HepG2 (cell line): ENCODE measurements at regions not wholly inside any gene's neighbourhood (a gene's known extent, or its start where the extent isn't known, plus 50 kb on each side); places are given as distances from the start of the nearest gene placed in this dataset.

Source experiments
- ATAC-seq: fragments of 200-7000 bp; cut with Tn5 transposase; 3 replicates; pipeline ENCODE4 v1.9.1; 2020; ENCODE audit warnings: mild to moderate bottlenecking, moderate library complexity
- BruUV-seq: library from RNA; stranded (reverse); fragments of 400-500 nt; replicated peaks from 2 replicates; lab custom pipeline; 2021; lab: Mats Ljungman, UMichigan
- CTCF ChIA-PET: fragments of 300-600 bp; formaldehyde crosslinking; extraction: SDS; loops from one replicate; lab custom pipeline; 2021; ENCODE audit warnings: low total read pairs, inconsistent platforms, low intra/inter-chr PET ratio; lab: Yijun Ruan, JAX
- POLR2A ChIA-PET: fragments of 350-600 bp; sonication (Branson Sonifier 250); formaldehyde crosslinking; loops from one replicate; lab custom pipeline; 2020; ENCODE audit warnings: antibody characterized with exemption, inconsistent platforms; lab: Yijun Ruan, JAX
- DNase-seq: peaks from one replicate; pipeline ENCODE4 v3.0.0-alpha.2; 2015; ENCODE audit warnings: low spot score
- FAIRE-seq: peaks from 3 replicates; lab custom pipeline; 2011; peaks lifted over from hg19 to GRCh38; lab: Jason Lieb, UNC
- H2AFZ ChIP-seq: one replicate; pipeline ENCODE4 v1.6.1; 2011; ENCODE audit warnings: low read length, inconsistent platforms
- H3K27ac ChIP-seq: fragments of 300-600 bp; 3 replicates; pipeline ENCODE4 v1.8.0; 2011; ENCODE audit warnings: mixed run types, mild to moderate bottlenecking, mixed read lengths, low read length, inconsistent platforms; ENCODE audit not compliant: insufficient read depth; ENCODE audit errors: extremely low read length
- H3K27me3 ChIP-seq, 2 experiments: fragments of 200-600 bp in 1 of 2; 2 replicates in 1 of 2; 3 replicates in 1 of 2; pipeline versions ENCODE4 v1.6.0 to v1.8.0; 2011; ENCODE audit warnings: low read length in 2 of 2, mild to moderate bottlenecking in 2 of 2, moderate library complexity in 2 of 2, inconsistent platforms in 1 of 2; ENCODE audit not compliant: insufficient read depth in 2 of 2, control insufficient read depth in 1 of 2
- H3K36me3 ChIP-seq, 2 experiments: fragments of 200-600 bp in 1 of 2; replicated peaks in 1 of 2; 2 replicates in 1 of 2; 3 replicates in 1 of 2; pipeline versions ENCODE4 v1.5.1 to v1.8.0; 2011; ENCODE audit warnings: low read length in 2 of 2, inconsistent platforms in 1 of 2; ENCODE audit not compliant: insufficient read depth in 2 of 2, control insufficient read depth in 1 of 2
- H3K4me1 ChIP-seq: 2 replicates; pipeline ENCODE4 v1.5.1; 2012; ENCODE audit warnings: low read length, inconsistent platforms; ENCODE audit not compliant: insufficient read depth
- H3K4me2 ChIP-seq: 2 replicates; pipeline ENCODE4 v1.6.0; 2011; ENCODE audit warnings: low read depth, low read length, inconsistent platforms
- H3K4me3 ChIP-seq, 3 experiments: fragments of 200-600 bp in 1 of 3; sonication (generic), shearing (Covaris generic) in 1 of 3; replicated peaks in 1 of 3; 2 replicates each; pipeline ENCODE4 v1.5.1; 2011 to 2016; ENCODE audit warnings: low read length in 3 of 3, inconsistent platforms in 2 of 3, low read depth in 2 of 3, mild to moderate bottlenecking in 2 of 3, control low read depth in 1 of 3, mixed read lengths in 1 of 3; ENCODE audit not compliant: insufficient read depth in 1 of 3
- H3K79me2 ChIP-seq: one replicate; pipeline ENCODE4 v1.6.1; 2011; ENCODE audit warnings: low read length, inconsistent platforms; ENCODE audit not compliant: insufficient read depth
- H3K9ac ChIP-seq: 2 replicates; pipeline ENCODE4 v1.6.0; 2011; ENCODE audit warnings: mild to moderate bottlenecking, low read depth, low read length, inconsistent platforms; ENCODE audit not compliant: insufficient read depth
- H3K9me3 ChIP-seq: 2 replicates; pipeline ENCODE4 v1.5.1; 2012; ENCODE audit warnings: mild to moderate bottlenecking, low read length
- H4K20me1 ChIP-seq: 2 replicates; pipeline ENCODE4 v1.6.0; 2011; ENCODE audit warnings: inconsistent platforms, mild to moderate bottlenecking, low read length, moderate library complexity; ENCODE audit not compliant: insufficient read depth
- AGO1 ChIP-seq: fragments of 200-400 bp; formaldehyde crosslinking; IDR thresholded peaks from 2 replicates; pipeline ENCODE4 v1.6.1; 2017; ENCODE audit warnings: mild to moderate bottlenecking, low read depth, low read length, moderate library complexity; ENCODE audit not compliant: poor library complexity, severe bottlenecking
- CEBPG ChIP-seq: IDR thresholded peaks from 2 replicates; pipeline ENCODE4 v1.6.1; 2016
- FOXA3 ChIP-seq: IDR thresholded peaks from 2 replicates; pipeline ENCODE4 v1.6.1; 2016; ENCODE audit warnings: missing genetic modification reagents, missing compliant biosample characterization
- GTF2F1 ChIP-seq: fragments of 150-350 bp; IDR thresholded peaks from 2 replicates; pipeline ENCODE4 v1.6.1; 2014; ENCODE audit warnings: low read length
- HDAC2 ChIP-seq: sonication (generic); formaldehyde crosslinking; IDR thresholded peaks from 2 replicates; pipeline ENCODE4 v1.4.0; 2020; ENCODE audit warnings: missing genetic modification reagents
- HOXA3 ChIP-seq: sonication (generic); formaldehyde crosslinking; IDR thresholded peaks from 2 replicates; pipeline ENCODE4 v1.5.0; 2020; ENCODE audit warnings: missing genetic modification reagents
- IRX3 ChIP-seq: sonication (generic); formaldehyde crosslinking; IDR thresholded peaks from 2 replicates; pipeline ENCODE4 v1.8.1; 2023; ENCODE audit warnings: mild to moderate bottlenecking, low read depth, missing genetic modification reagents, borderline replicate concordance
- ISX ChIP-seq: sonication (generic); formaldehyde crosslinking; conservative IDR thresholded peaks from 2 replicates; pipeline ENCODE4 v1.5.0; 2020; ENCODE audit warnings: missing genetic modification reagents
- MED1 ChIP-seq: sonication (generic); formaldehyde crosslinking; IDR thresholded peaks from 2 replicates; pipeline ENCODE4 v1.4.0; 2020; ENCODE audit warnings: missing genetic modification reagents
- MEIS1 ChIP-seq: sonication (generic); formaldehyde crosslinking; IDR thresholded peaks from 2 replicates; pipeline ENCODE4 v1.9.0; 2021; ENCODE audit warnings: mild to moderate bottlenecking, missing genetic modification reagents, moderate library complexity, borderline replicate concordance
- MTF2 ChIP-seq: sonication (generic); formaldehyde crosslinking; IDR thresholded peaks from 2 replicates; pipeline ENCODE4 v1.5.0; 2020; ENCODE audit warnings: missing genetic modification reagents, borderline replicate concordance
- PREB ChIP-seq: sonication (generic); formaldehyde crosslinking; IDR thresholded peaks from 2 replicates; pipeline ENCODE4 v1.4.0; 2020; ENCODE audit warnings: missing genetic modification reagents
- RAD21 ChIP-seq: fragments of 450-650 bp; formaldehyde crosslinking; IDR thresholded peaks from 2 replicates; pipeline ENCODE4 v1.5.0; 2020; ENCODE audit warnings: mild to moderate bottlenecking
- STAG1 ChIP-seq: sonication (generic); formaldehyde crosslinking; IDR thresholded peaks from 2 replicates; pipeline ENCODE4 v1.4.0; 2020; ENCODE audit warnings: missing genetic modification reagents
- TBL1XR1 ChIP-seq: fragments of 150-350 bp; IDR thresholded peaks from 2 replicates; pipeline ENCODE4 v1.6.1; 2014; ENCODE audit warnings: borderline replicate concordance, low read length; ENCODE audit not compliant: partially characterized antibody
- TEAD3 ChIP-seq: optimal IDR thresholded peaks from 2 replicates; pipeline ENCODE3; 2016; ENCODE audit warnings: borderline replicate concordance
- ZNF235 ChIP-seq: sonication (generic); formaldehyde crosslinking; IDR thresholded peaks from 2 replicates; pipeline ENCODE4 v1.8.1; 2023; ENCODE audit warnings: mild to moderate bottlenecking, missing genetic modification reagents, borderline replicate concordance
- ZNF83 ChIP-seq: sonication (generic); formaldehyde crosslinking; IDR thresholded peaks from 2 replicates; pipeline ENCODE4 v1.4.0; 2020; ENCODE audit warnings: missing genetic modification reagents, mild to moderate bottlenecking, borderline replicate concordance
- ZNF879 ChIP-seq: sonication (generic); formaldehyde crosslinking; IDR thresholded peaks from 2 replicates; pipeline ENCODE4 v1.8.1; 2023; ENCODE audit warnings: missing genetic modification reagents
- ZSCAN21 ChIP-seq: sonication (generic); formaldehyde crosslinking; IDR thresholded peaks from 2 replicates; pipeline ENCODE4 v1.8.0; 2022; ENCODE audit warnings: mild to moderate bottlenecking, missing genetic modification reagents, moderate library complexity, borderline replicate concordance
- WGBS: methylation state at CpG from one replicate; pipeline ENCODE4 v1.1.6; 2017; ENCODE audit warnings: low lambda C conversion rate; 5-methylcytosine and 5-hydroxymethylcytosine counted together
- in situ Hi-C: cut with HindIII; loops from 2 replicates; pipeline ENCODE4 v1.10.0; 2017; ENCODE audit warnings: low pct_unique_long_range_greater_than_20kb; ENCODE audit not compliant: extremely low pct_ligation_motif_present
- intact Hi-C: fragments of 100-400 bp; cut with micrococcal nuclease; formaldehyde crosslinking; loops from one replicate; pipeline ENCODE4 v1.10.0; 2022; ENCODE audit not compliant: unreplicated experiment
- TF ChIP-seq, protein P1 (sequence below): sonication (generic); formaldehyde crosslinking; IDR thresholded peaks from 2 replicates; pipeline ENCODE4 v1.5.0; 2020; ENCODE audit warnings: missing genetic modification reagents, mild to moderate bottlenecking, borderline replicate concordance

DNA sequence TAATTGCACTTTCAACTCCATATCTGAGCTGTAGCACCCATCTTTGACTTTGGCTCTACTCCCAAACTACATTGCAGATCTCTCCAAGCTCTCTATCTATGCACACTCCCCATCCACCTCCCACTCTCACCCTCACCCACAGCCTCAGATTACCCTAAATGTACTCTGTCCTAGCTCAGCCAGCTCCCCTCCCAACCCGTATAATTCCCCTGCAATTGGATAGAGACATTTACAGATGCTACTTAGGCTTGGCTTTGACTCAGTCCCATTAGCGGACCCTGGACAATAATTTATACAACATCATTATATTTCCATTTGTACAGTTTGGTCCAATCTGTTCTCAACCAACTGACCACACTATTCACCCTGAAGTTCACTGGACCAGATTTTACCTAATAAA, 338.9 kb upstream of the ANO3 start:
- Histone ChIP-seq H3K4me2 (no peak overlapping the region), H3K27ac (no peak overlapping the region), H3K4me1 (no peaks in the 10 kb centered on the region), H4K20me1 (no peaks in the 10 kb centered on the region), H3K36me3 (no peaks in the 10 kb centered on the region), H3K27me3 (no peaks in the 10 kb centered on the region), H3K9me3 (no peaks in the 10 kb centered on the region), H3K9ac (no peak overlapping the region), H3K79me2 (no peaks in the 10 kb centered on the region), H2AFZ (no peak overlapping the region), H3K4me3 (no peak overlapping the region)
- TF ChIP-seq HDAC2 (CRISPR knock-in tag) = no peak
- no peak for TF ChIP-seq ZNF879 (CRISPR knock-in tag)
- TF ChIP-seq MTF2 = no peak
- TF ChIP-seq TEAD3 (CRISPR knock-in tag) = no peak
- TF ChIP-seq STAG1 = no peak
- no peak for TF ChIP-seq HOXA3 (CRISPR knock-in tag)
- no peak for TF ChIP-seq IRX3 (CRISPR knock-in tag)
- TF ChIP-seq ZNF235 (CRISPR knock-in tag) = no peak
- TF ChIP-seq MED1 (CRISPR knock-in tag) = no peak
- no peak for TF ChIP-seq ZSCAN21
- FAIRE-seq = no peak
- in situ Hi-C loops = no loop called here
- ChIA-PET POLR2A (no interaction called here), CTCF (no interaction called here)
- no peak for DNase-seq
- no TSS peak for BruUV-seq
- WGBS = 17% methylated on average over 2 of the region's 2 CpGs
- ATAC-seq = no peak
- intact Hi-C loops = no loop called here

DNA sequence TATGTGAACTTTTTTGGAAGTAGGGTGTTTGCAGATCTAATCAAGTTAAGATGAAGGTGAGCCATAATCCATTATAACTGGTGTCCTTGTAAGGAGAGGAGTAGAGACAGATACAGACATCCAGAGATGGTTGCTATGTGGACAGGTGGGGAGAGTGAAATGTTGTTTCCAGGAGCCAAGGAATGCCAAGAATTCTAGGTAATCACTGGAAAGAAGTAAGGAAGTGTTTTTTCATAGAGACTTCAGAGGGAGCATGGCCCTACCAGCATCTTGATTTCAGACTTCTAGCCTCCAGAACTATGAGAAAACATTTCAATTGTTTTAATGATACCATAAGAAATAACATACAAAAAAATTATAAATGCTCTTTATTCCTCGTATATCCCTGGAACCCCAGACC, 320.5 kb upstream of the ANO3 start:
- in situ Hi-C loops = no loop called here
- Histone ChIP-seq H3K4me2 (no peak overlapping the region), H3K27ac (no peak overlapping the region), H2AFZ (no peak overlapping the region), H3K79me2 (no peaks in the 10 kb centered on the region), H4K20me1 (no peaks in the 10 kb centered on the region), H3K4me3 (no peak overlapping the region), H3K4me1 (no peaks in the 10 kb centered on the region), H3K9me3 (no peaks in the 10 kb centered on the region), H3K27me3 (no peaks in the 10 kb centered on the region), H3K9ac (no peak overlapping the region), H3K36me3 (no peaks in the 10 kb centered on the region)
- FAIRE-seq (no peak), DNase-seq (no peak), ATAC-seq (no peak)
- WGBS = 2% methylated on average over 1 of the region's 1 CpG
- POLR2A ChIA-PET = no interaction called here
- BruUV-seq = no TSS peak
- CTCF ChIA-PET = no interaction called here
- intact Hi-C loops = no loop called here
- TF ChIP-seq AGO1 (no peak), ZNF83 (CRISPR knock-in tag) (no peak), CEBPG (CRISPR knock-in tag) (no peak), TBL1XR1 (no peak), RAD21 (no peak), MEIS1 (CRISPR knock-in tag) (no peak), GTF2F1 (no peak), PREB (no peak), ISX (CRISPR knock-in tag) (no peak), FOXA3 (CRISPR knock-in tag) (no peak)
- TF ChIP-seq, protein P1, sequence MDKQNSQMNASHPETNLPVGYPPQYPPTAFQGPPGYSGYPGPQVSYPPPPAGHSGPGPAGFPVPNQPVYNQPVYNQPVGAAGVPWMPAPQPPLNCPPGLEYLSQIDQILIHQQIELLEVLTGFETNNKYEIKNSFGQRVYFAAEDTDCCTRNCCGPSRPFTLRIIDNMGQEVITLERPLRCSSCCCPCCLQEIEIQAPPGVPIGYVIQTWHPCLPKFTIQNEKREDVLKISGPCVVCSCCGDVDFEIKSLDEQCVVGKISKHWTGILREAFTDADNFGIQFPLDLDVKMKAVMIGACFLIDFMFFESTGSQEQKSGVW (CRISPR knock-in tag) = no peak
